Mesenchymal stem cell (in vitro differentiated cells and primary cell): ENCODE measurements at regions not wholly inside any gene's neighbourhood (a gene's known extent, or its start where the extent isn't known, plus 50 kb on each side); places are given as distances from the start of the nearest gene placed in this dataset.
A peak's percentile ranks its signal among the peaks of the same experiment; 100 is the strongest.

Experiments used
- DNase-seq: peaks from one replicate; pipeline ENCODE4 v3.0.0-alpha.2; 2013
- H2AFZ ChIP-seq: one replicate; pipeline ENCODE4 v1.6.1; 2013; ENCODE audit warnings: low read depth, mild to moderate bottlenecking, control low read depth, inconsistent platforms, low read length, moderate library complexity
- H2AK5ac ChIP-seq: 2 replicates; pipeline ENCODE4 v1.6.1; 2013; ENCODE audit warnings: low read length, moderate library complexity, mild to moderate bottlenecking, inconsistent platforms; ENCODE audit not compliant: severe bottlenecking
- H2BK120ac ChIP-seq: one replicate; pipeline ENCODE4 v1.6.1; 2013; ENCODE audit warnings: low read depth, mild to moderate bottlenecking, inconsistent platforms, low read length, moderate library complexity
- H2BK12ac ChIP-seq, 2 experiments: one replicate each; pipeline ENCODE4 v1.6.1; 2013; ENCODE audit warnings: inconsistent platforms in 2 of 2, low read length in 2 of 2, mild to moderate bottlenecking in 2 of 2, moderate library complexity in 2 of 2, control low read depth in 1 of 2
- H2BK15ac ChIP-seq: one replicate; pipeline ENCODE4 v1.6.1; 2013; ENCODE audit warnings: mild to moderate bottlenecking, low read depth, inconsistent platforms; ENCODE audit not compliant: poor library complexity, severe bottlenecking
- H2BK5ac ChIP-seq: 2 replicates; pipeline ENCODE4 v1.6.1; 2013; ENCODE audit warnings: low read depth, mild to moderate bottlenecking, low read length, control low read depth, inconsistent platforms; ENCODE audit not compliant: poor library complexity, severe bottlenecking
- H3K14ac ChIP-seq, 2 experiments: one replicate each; pipeline ENCODE4 v1.6.1; 2013; ENCODE audit warnings: inconsistent platforms in 2 of 2, low read length in 2 of 2, control low read depth in 1 of 2, mild to moderate bottlenecking in 1 of 2, moderate library complexity in 1 of 2
- H3K18ac ChIP-seq, 2 experiments: one replicate each; pipeline ENCODE4 v1.6.1; 2013; ENCODE audit warnings: inconsistent platforms in 2 of 2, low read length in 2 of 2, control low read depth in 1 of 2, low read depth in 1 of 2, mild to moderate bottlenecking in 1 of 2
- H3K23ac ChIP-seq, 2 experiments: one replicate each; pipeline ENCODE4 v1.6.1; 2013; ENCODE audit warnings: inconsistent platforms in 2 of 2, low read length in 2 of 2, mild to moderate bottlenecking in 2 of 2, moderate library complexity in 2 of 2, control low read depth in 1 of 2
- H3K27ac ChIP-seq: 2 replicates; pipeline ENCODE4 v1.5.1; 2013; ENCODE audit warnings: mild to moderate bottlenecking, moderate library complexity, low read length, control low read depth, inconsistent platforms; ENCODE audit not compliant: poor library complexity, severe bottlenecking
- H3K27me3 ChIP-seq, 2 experiments: 2 replicates each; pipeline versions ENCODE4 v1.6.1 to v1.7.0; 2013; ENCODE audit warnings: low read length in 2 of 2, mild to moderate bottlenecking in 2 of 2, moderate library complexity in 2 of 2, control low read depth in 1 of 2, inconsistent platforms in 1 of 2; ENCODE audit not compliant: control insufficient read depth in 1 of 2, insufficient read depth in 1 of 2
- H3K36me3 ChIP-seq, 2 experiments: 2 replicates each; pipeline versions ENCODE4 v1.6.1 to v1.7.0; 2013; ENCODE audit warnings: low read length in 2 of 2, control low read depth in 1 of 2, inconsistent platforms in 1 of 2, low read depth in 1 of 2, mild to moderate bottlenecking in 1 of 2; ENCODE audit not compliant: insufficient read depth in 2 of 2, control insufficient read depth in 1 of 2
- H3K4ac ChIP-seq, 2 experiments: one replicate each; pipeline ENCODE4 v1.6.1; 2013; ENCODE audit warnings: inconsistent platforms in 2 of 2, low read length in 2 of 2, mild to moderate bottlenecking in 2 of 2, moderate library complexity in 2 of 2, control low read depth in 1 of 2, low read depth in 1 of 2
- H3K4me1 ChIP-seq: 2 replicates; pipeline ENCODE4 v1.6.1; 2013; ENCODE audit warnings: low read depth, low read length, control low read depth; ENCODE audit not compliant: control insufficient read depth, insufficient read depth
- H3K4me2 ChIP-seq: 2 replicates; pipeline ENCODE4 v1.6.1; 2013; ENCODE audit warnings: low read length, mild to moderate bottlenecking, inconsistent platforms; ENCODE audit not compliant: poor library complexity, severe bottlenecking
- H3K4me3 ChIP-seq, 2 experiments: 2 replicates each; pipeline versions ENCODE4 v1.5.1 to v1.7.0; 2013; ENCODE audit warnings: low read length in 2 of 2, mild to moderate bottlenecking in 2 of 2, control low read depth in 1 of 2, low read depth in 1 of 2; ENCODE audit not compliant: insufficient read depth in 1 of 2
- H3K79me1 ChIP-seq: replicated peaks from 2 replicates; pipeline ENCODE4 v1.6.1; 2013; ENCODE audit warnings: mild to moderate bottlenecking, control low read depth, low read length, inconsistent platforms; ENCODE audit not compliant: poor library complexity, severe bottlenecking
- H3K9ac ChIP-seq: 2 replicates; pipeline ENCODE4 v1.7.0; 2013; ENCODE audit warnings: mild to moderate bottlenecking, low read length, moderate library complexity
- H3K9me3 ChIP-seq: 2 replicates; pipeline ENCODE4 v1.7.0; 2013; ENCODE audit warnings: mild to moderate bottlenecking, low read length; ENCODE audit not compliant: control insufficient read depth
- H4K8ac ChIP-seq: one replicate; pipeline ENCODE4 v1.6.1; 2013; ENCODE audit warnings: inconsistent platforms, mild to moderate bottlenecking, low read length, moderate library complexity
- H4K91ac ChIP-seq: one replicate; pipeline ENCODE4 v1.6.1; 2013; ENCODE audit warnings: mild to moderate bottlenecking, low read length, inconsistent platforms
- WGBS: methylation state at CpG from one replicate; pipeline ENCODE4 v1.1.7; 2013; ENCODE audit warnings: mixed read lengths; 5-methylcytosine and 5-hydroxymethylcytosine counted together

- Histone ChIP-seq H2BK120ac (no peak overlapping the region), H3K4me1 (no peaks in the 10 kb centered on the region), H3K4ac (no peak overlapping the region), H3K27me3 (no peaks in the 10 kb centered on the region), H3K9ac (no peak overlapping the region), H4K8ac (no peak overlapping the region), H2BK12ac (no peak overlapping the region), H3K23ac (no peak overlapping the region), H3K79me1 (no peaks in the 10 kb centered on the region), H3K4me2 (no peak overlapping the region), H2BK5ac (no peak overlapping the region), H3K18ac (no peak overlapping the region), H4K91ac (no peak overlapping the region), H3K36me3 (no peaks in the 10 kb centered on the region), H2AK5ac (no peak overlapping the region), H3K4me3 (no peak overlapping the region), H3K9me3 (no peaks in the 10 kb centered on the region), H2BK15ac (no peak overlapping the region), H3K14ac (no peak overlapping the region), H2AFZ (no peak overlapping the region), H3K27ac (no peak overlapping the region)
- DNase-seq: no peak
- WGBS: 78% methylated on average over 3 of the region's 4 CpGs
Observed at GRCh38 chr2:139465789-139466188, 685.6 kb upstream of the NXPH2 start.

GRCh38 chr2:139457873-139458272 lies 677.7 kb upstream of the NXPH2 start:
- no peak overlapping the region for H2AFZ ChIP-seq
- no peak overlapping the region for H3K18ac ChIP-seq
- peaks cover 20% of the 10 kb centered on the region for H3K9me3 ChIP-seq

DNA sequence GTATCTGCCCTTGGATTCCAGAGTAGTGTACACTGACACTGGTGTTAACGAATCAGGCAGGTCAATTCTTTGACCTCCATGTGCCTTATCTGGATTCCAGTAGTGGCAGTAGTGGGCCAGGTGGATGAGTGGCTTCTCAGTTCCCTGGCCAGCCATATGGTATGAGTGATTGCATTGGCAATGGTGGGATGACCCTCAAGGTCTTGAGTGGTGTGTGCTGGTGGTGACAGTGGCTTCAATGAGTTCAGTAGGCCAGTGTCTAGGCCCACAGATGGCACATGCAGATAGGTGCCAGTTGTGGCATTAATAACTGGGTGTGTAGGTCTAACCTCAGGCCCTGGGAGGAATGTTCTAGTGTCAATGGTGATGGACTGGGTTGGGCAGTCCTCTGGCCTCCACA lies 674.1 kb upstream of the NXPH2 start:
- H3K9me3 ChIP-seq: peaks cover 27% of the 10 kb centered on the region
- WGBS: 78% methylated on average over 1 of the region's 1 CpG
- H2BK120ac ChIP-seq: no peak overlapping the region
- no peak overlapping the region for H2AFZ ChIP-seq
- H3K36me3 ChIP-seq: no peaks in the 10 kb centered on the region
- H2BK5ac ChIP-seq: no peak overlapping the region
- no peak overlapping the region for H3K23ac ChIP-seq
- H3K27me3 ChIP-seq: no peaks in the 10 kb centered on the region
- H4K8ac ChIP-seq: no peak overlapping the region
- H3K4me2 ChIP-seq: no peak overlapping the region
- no peak overlapping the region for H3K4me3 ChIP-seq
- no peak overlapping the region for H3K18ac ChIP-seq
- no peaks in the 10 kb centered on the region for H3K4me1 ChIP-seq
- H3K79me1 ChIP-seq: no peaks in the 10 kb centered on the region
- DNase-seq: no peak
- H3K9ac ChIP-seq: no peak overlapping the region
- H3K4ac ChIP-seq: no peak overlapping the region
- no peak overlapping the region for H2AK5ac ChIP-seq
- H2BK15ac ChIP-seq: no peak overlapping the region
- H3K27ac ChIP-seq: no peak overlapping the region
- H3K14ac ChIP-seq: no peak overlapping the region
- no peak overlapping the region for H2BK12ac ChIP-seq
- H4K91ac ChIP-seq: peak overlapping the region; percentile 3

More at GRCh38 chr2:139457873-139458272, 677.7 kb upstream of the NXPH2 start:
- Histone ChIP-seq H3K4me3 (no peak overlapping the region), H2BK5ac (no peak overlapping the region), H3K4me1 (no peaks in the 10 kb centered on the region), H3K27me3 (no peaks in the 10 kb centered on the region), H3K4ac (no peak overlapping the region), H3K4me2 (no peak overlapping the region), H3K9ac (no peak overlapping the region), H2BK15ac (no peak overlapping the region), H3K36me3 (no peaks in the 10 kb centered on the region), H2BK12ac (no peak overlapping the region), H3K23ac (no peak overlapping the region), H3K79me1 (no peaks in the 10 kb centered on the region), H2AK5ac (no peak overlapping the region), H3K27ac (no peak overlapping the region), H4K91ac (no peak overlapping the region), H2BK120ac (no peak overlapping the region), H4K8ac (no peak overlapping the region), H3K14ac (no peak overlapping the region)
- 72% methylated on average over 4 of the region's 5 CpGs for WGBS
- DNase-seq: no peak

GRCh38 chr2:139439100-139439499 lies 658.9 kb upstream of the NXPH2 start:
- Histone ChIP-seq H3K36me3 (no peaks in the 10 kb centered on the region), H2BK15ac (no peak overlapping the region), H3K18ac (no peak overlapping the region), H3K14ac (no peak overlapping the region), H3K4me1 (no peaks in the 10 kb centered on the region), H3K79me1 (no peaks in the 10 kb centered on the region), H3K9me3 (no peaks in the 10 kb centered on the region), H3K4me3 (no peak overlapping the region), H3K4me2 (no peak overlapping the region), H2BK5ac (no peak overlapping the region), H2BK12ac (no peak overlapping the region), H4K91ac (no peak overlapping the region), H3K9ac (no peak overlapping the region), H3K4ac (no peak overlapping the region), H3K27me3 (no peaks in the 10 kb centered on the region), H3K27ac (no peak overlapping the region), H4K8ac (no peak overlapping the region), H3K23ac (no peak overlapping the region), H2AK5ac (no peak overlapping the region), H2BK120ac (no peak overlapping the region), H2AFZ (no peak overlapping the region)
- no peak for DNase-seq
